ENCODE measurements at regions not wholly inside any gene's neighbourhood (a gene's known extent, or its start where the extent isn't known, plus 50 kb on each side); places are given as distances from the start of the nearest gene placed in this dataset.

DNA sequence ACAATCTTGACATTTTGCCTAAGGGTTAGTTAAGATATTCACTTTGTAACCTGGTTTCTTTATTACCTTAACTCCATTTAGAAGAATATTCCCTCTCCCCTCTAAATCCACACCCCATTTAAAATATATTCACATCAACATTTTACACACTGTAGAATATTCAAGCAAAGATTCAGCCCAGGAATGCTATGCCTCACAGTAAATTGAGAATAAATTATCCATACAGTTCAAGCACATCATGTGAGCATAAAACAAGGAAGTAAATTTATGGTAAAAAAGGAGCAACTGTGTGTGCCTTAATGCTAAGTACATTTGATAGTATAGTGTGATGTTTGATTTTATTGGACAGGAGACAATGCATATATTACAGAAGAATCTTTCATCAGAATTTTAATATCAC, 806.6 kb upstream of the KIF2B start:
- Histone ChIP-seq H3K36me3 (ENCODE audit: control insufficient read depth in 2 of 2, insufficient read depth in 1 of 2, low read length in 2 of 2) (no peaks in the 10 kb centered on the region), H3K4me1 (ENCODE audit: control insufficient read depth, insufficient read depth, low read length) (no peaks in the 10 kb centered on the region), H3K9me3 (ENCODE audit: control insufficient read depth, insufficient read depth, low read depth, low read length) (no peaks in the 10 kb centered on the region), H3K4me3 (ENCODE audit: low read depth, low read length) (no peak overlapping the region), H3K27ac (ENCODE audit: extremely low read depth, low read depth, low read length) (no peak overlapping the region)
- ChIA-PET CTCF (interaction anchor here (0.7 kb wide), 1 partner anchor 23 kb away, joined by 3 read pairs; no protein-coding TSS in a partner anchor), POLR2A (no interaction called here)
- TF ChIP-seq ZNF830 (tag by site-specific recombination; IDR thresholded peaks at IDR 0.05; ENCODE audit: low read depth), result no peak
- TF ChIP-seq ZNF302 (tag by site-specific recombination; IDR thresholded peaks at IDR 0.05; ENCODE audit: low read depth), result no peak
- no peak for TF ChIP-seq ZNF138 (tag by site-specific recombination; IDR thresholded peaks at IDR 0.05; ENCODE audit: borderline replicate concordance)
- TF ChIP-seq ZNF747 (tag by site-specific recombination; IDR thresholded peaks at IDR 0.05), result no peak
- no peak for TF ChIP-seq ZNF692 (tag by site-specific recombination; IDR thresholded peaks at IDR 0.05)
- no peak for TF ChIP-seq ZNF768 (tag by site-specific recombination; IDR thresholded peaks at IDR 0.05)
- TF ChIP-seq ZBTB7A (tag by site-specific recombination; IDR thresholded peaks at IDR 0.05; ENCODE audit: low read depth), result no peak
- TF ChIP-seq, protein P1, sequence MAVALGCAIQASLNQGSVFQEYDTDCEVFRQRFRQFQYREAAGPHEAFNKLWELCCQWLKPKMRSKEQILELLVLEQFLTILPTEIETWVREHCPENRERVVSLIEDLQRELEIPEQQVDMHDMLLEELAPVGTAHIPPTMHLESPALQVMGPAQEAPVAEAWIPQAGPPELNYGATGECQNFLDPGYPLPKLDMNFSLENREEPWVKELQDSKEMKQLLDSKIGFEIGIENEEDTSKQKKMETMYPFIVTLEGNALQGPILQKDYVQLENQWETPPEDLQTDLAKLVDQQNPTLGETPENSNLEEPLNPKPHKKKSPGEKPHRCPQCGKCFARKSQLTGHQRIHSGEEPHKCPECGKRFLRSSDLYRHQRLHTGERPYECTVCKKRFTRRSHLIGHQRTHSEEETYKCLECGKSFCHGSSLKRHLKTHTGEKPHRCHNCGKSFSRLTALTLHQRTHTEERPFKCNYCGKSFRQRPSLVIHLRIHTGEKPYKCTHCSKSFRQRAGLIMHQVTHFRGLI (tag by site-specific recombination; IDR thresholded peaks at IDR 0.05), result no peak
- TF ChIP-seq, protein P2, sequence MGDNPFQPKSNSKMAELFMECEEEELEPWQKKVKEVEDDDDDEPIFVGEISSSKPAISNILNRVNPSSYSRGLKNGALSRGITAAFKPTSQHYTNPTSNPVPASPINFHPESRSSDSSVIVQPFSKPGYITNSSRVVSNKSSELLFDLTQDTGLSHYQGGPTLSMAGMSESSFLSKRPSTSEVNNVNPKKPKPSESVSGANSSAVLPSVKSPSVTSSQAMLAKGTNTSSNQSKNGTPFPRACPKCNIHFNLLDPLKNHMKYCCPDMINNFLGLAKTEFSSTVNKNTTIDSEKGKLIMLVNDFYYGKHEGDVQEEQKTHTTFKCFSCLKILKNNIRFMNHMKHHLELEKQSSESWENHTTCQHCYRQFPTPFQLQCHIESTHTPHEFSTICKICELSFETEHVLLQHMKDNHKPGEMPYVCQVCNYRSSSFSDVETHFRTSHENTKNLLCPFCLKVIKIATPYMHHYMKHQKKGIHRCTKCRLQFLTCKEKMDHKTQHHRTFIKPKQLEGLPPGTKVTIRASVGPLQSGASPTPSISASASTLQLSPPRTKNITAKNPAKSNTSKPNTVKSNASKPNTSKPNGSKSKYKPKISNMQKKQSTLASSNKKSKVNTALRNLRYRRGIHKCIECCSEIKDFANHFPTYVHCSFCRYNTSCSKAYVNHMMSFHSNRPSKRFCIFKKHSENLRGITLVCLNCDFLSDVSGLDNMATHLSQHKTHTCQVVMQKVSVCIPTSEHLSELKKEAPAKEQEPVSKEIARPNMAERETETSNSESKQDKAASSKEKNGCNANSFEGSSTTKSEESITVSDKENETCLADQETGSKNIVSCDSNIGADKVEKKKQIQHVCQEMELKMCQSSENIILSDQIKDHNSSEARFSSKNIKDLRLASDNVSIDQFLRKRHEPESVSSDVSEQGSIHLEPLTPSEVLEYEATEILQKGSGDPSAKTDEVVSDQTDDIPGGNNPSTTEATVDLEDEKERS (tag by site-specific recombination; IDR thresholded peaks at IDR 0.05), result no peak
- no peak for TF ChIP-seq ZNF558 (tag by site-specific recombination; IDR thresholded peaks at IDR 0.05)

GRCh38 chr17:53012364-53012763, 810.4 kb upstream of the KIF2B start:
- Histone ChIP-seq H3K27ac (ENCODE audit: extremely low read depth, low read depth, low read length) (no peak overlapping the region), H3K4me1 (ENCODE audit: control insufficient read depth, insufficient read depth, low read length) (no peaks in the 10 kb centered on the region), H3K36me3 (ENCODE audit: control insufficient read depth in 2 of 2, insufficient read depth in 1 of 2, low read length in 2 of 2) (no peaks in the 10 kb centered on the region), H3K9me3 (ENCODE audit: control insufficient read depth, insufficient read depth, low read depth, low read length) (no peaks in the 10 kb centered on the region), H3K4me3 (ENCODE audit: low read depth, low read length) (no peak overlapping the region)
- ChIA-PET CTCF (interaction anchor here (1.1 kb wide), 1 partner anchor 20 kb away, joined by 3 read pairs; no protein-coding TSS in a partner anchor), POLR2A (no interaction called here)
- TF ChIP-seq ZNF843 (tag by site-specific recombination; IDR thresholded peaks at IDR 0.05), result no peak
- TF ChIP-seq ZEB2 (tag by site-specific recombination; IDR thresholded peaks at IDR 0.05), result no peak
- TF ChIP-seq HOXC10 (CRISPR knock-in tag; IDR thresholded peaks at IDR 0.05), result no peak
- no peak for TF ChIP-seq ZIC2 (tag by site-specific recombination; IDR thresholded peaks at IDR 0.05)
- no peak for TF ChIP-seq KLF7 (tag by site-specific recombination; IDR thresholded peaks at IDR 0.05; ENCODE audit: borderline replicate concordance)
- TF ChIP-seq ZNF266 (tag by site-specific recombination; IDR thresholded peaks at IDR 0.05; ENCODE audit: low read depth), result no peak
- TF ChIP-seq ZNF274 (IDR thresholded peaks at IDR 0.05; ENCODE audit: low read length), result no peak
- no peak for TF ChIP-seq ZNF274 (tag by site-specific recombination; IDR thresholded peaks at IDR 0.05; ENCODE audit: borderline replicate concordance)
- TF ChIP-seq GLI2 (tag by site-specific recombination; IDR thresholded peaks at IDR 0.05; ENCODE audit: borderline replicate concordance, low read depth), result no peak
- no peak for TF ChIP-seq ZNF423 (tag by site-specific recombination; IDR thresholded peaks at IDR 0.05)
- TF ChIP-seq TCF7L2 (IDR thresholded peaks at IDR 0.05; ENCODE audit: borderline replicate concordance, low read depth, low read length), result no peak
- no peak for TF ChIP-seq EGR2 (tag by site-specific recombination; IDR thresholded peaks at IDR 0.05; ENCODE audit: low read depth)
- TF ChIP-seq ZNF560 (tag by site-specific recombination; IDR thresholded peaks at IDR 0.05; ENCODE audit: borderline replicate concordance), result no peak
- TF ChIP-seq ZNF324 (tag by site-specific recombination; IDR thresholded peaks at IDR 0.05), result no peak
- TF ChIP-seq ZNF223 (tag by site-specific recombination; IDR thresholded peaks at IDR 0.05), result no peak
- TF ChIP-seq ZNF785 (tag by site-specific recombination; IDR thresholded peaks at IDR 0.05), result no peak
